Right lung (tissue), 2 donors: ENCODE measurements at regions not wholly inside any gene's neighbourhood (a gene's known extent, or its start where the extent isn't known, plus 50 kb on each side); places are given as distances from the start of the nearest gene placed in this dataset.

ENCODE experiments used
- DNase-seq, 2 donors: peaks; one replicate each; pipeline ENCODE4 v3.0.0-alpha.2; 2013

- DNase-seq = no peak
Observed at GRCh38 chr13:112124141-112124540, 57.2 kb downstream of the SOX1 start.

DNA sequence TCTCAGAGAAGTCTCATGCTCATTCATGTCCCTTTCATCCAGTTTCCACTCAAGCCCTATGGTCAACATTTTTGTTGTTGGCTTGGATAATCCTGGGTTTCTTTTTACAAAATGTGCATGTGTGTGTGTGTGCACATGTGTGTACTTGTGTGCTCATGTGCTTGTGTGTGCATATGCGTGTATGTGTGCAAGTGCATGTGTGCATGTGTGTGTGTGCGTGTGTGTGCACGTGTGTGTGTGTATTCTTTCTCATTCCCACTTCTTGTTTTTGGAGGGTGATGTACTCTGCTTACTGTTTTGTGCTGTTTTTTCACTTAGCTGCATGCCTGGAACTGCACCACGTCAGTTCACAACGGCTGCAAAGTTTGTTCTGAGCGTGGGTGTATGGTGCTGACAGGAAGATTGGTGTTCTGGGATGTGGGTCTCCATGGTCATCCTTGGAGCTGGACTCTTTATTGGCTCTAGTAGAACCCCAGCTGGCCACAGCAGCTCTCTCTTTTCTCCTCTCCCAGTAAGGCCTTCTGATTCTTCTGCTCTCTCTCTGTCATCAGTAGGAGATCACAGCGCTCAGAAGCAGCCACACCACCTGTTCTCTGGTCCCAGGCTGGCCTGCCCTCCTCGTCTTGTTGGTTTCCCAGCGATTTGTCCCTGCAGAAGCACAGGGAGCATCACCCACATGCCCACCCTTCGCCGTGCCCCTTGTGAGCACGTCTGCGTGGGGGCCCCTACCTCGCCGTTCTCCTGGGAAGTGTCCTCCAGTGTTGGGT lies 60.8 kb downstream of the SOX1 start:
- no peak for DNase-seq

GRCh38 chr13:112128331-112128610 lies 61.3 kb downstream of the SOX1 start:
- no peak for DNase-seq

GRCh38 chr13:112130418-112130817 lies 63.5 kb downstream of the SOX1 start:
- no peak for DNase-seq

DNA sequence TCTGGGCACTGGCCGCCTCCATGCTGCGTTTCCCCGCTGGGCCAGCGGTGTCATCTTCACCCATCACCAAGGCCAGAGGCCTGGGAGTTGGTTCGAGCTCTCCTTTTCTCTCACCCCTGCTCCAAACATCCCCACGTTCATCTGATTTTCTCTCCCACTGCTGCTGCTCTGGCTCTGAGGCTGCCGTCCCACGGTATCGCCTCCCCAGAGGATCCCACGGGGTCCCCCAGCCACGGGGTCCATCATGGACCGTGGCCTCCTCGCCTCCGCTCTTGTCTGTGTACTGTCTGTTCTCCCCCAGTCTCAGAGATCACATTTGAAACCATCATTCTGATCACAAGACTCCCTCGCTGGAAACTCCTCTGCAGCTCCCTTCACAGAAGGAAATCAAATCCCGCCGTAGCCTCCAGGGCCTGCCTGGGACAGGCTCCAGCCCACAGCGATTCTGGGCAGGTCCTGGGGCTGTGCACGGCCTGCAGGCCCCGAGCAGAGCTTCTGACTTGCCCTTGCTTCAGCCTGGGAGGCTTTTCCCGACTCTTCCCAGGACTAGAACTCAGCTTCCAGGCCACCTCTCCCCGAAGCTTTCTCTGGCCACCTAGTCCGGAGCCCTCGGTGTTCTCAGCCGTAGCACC lies 64.2 kb downstream of the SOX1 start:
- no peak for DNase-seq

DNA sequence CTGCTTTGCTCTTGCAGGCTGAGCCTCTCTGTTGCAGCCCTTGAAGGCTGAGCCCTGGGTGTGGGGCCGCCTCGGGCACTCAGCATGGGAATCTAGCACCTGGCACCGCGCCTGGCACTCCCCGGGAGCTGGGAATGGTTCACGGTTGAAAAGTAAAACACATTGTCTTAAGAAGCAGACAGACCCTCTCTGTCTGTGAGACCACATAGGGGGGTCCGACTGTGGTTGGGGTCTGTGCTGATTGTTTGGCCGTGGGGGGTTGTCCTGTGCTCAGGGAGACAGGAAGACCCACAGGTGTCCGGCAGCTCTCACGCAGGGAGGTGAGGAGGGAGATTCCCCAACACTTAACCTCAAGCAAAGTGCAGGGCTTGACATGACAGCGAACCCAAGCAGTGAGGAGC lies 64.8 kb downstream of the SOX1 start:
- no peak for DNase-seq

- DNase-seq = no peak
Observed at GRCh38 chr13:112132142-112132541, 65.2 kb downstream of the SOX1 start.

DNA sequence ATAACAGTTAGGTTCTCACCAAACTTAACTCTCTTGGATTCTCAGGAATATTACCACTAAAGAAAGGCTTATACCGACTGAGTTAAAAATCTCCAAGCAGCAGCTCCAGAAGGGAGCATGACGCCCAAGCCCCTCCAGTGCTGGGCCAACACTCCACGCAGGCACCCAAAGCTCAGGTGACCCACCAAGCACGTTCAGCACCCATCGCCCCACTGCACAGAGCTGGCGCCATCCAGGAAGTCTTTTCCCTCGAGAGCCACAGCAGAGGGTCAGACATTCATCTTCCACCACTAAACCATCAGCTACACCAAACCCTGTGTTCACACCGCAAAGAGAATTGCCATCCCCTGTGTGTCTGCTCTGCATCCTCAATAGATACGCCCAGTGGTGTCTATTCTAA lies 65.7 kb downstream of the SOX1 start:
- no peak for DNase-seq

DNA sequence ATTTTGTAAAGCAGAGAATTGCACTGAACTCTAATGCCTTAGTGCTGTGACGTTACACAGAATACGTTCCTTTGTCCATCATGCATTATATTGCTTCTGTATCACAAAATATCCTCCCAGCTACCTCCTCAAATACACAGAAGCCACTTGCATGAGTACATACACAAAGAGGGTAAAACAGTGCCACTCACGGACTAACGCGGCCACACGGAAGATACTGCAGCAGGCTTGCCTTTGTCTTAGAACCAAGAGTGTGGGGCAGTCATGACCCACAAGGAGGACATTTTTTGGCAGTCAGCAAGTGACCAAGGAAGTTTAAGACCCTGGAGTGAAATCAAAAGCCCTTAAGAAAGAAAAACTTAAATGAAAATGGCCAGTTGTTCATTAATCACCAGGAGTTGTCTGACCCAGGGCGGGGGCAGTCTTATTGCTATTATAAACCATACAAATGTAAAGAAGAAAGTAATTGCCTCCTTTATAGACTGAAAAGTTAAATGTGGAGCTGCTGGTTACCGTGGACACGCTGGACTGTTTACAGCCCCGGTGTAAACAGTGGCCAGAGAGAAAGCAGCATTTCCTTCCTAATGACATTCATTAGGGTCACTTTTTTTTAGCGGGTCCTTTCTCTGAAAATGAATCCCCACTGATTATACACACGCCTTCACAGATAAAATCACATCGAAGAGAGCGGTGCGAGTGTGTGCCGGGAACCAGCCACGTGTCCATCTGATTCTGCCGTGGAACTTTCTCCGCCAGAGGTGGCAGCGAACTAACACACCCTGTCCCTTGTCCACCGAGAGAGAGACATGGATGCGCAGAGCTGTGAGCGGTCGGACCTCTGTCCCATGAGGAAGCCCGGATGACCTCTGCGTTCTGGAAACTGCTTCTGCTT lies 66.8 kb downstream of the SOX1 start:
- peak; percentile 33 to 35 for DNase-seq

DNA sequence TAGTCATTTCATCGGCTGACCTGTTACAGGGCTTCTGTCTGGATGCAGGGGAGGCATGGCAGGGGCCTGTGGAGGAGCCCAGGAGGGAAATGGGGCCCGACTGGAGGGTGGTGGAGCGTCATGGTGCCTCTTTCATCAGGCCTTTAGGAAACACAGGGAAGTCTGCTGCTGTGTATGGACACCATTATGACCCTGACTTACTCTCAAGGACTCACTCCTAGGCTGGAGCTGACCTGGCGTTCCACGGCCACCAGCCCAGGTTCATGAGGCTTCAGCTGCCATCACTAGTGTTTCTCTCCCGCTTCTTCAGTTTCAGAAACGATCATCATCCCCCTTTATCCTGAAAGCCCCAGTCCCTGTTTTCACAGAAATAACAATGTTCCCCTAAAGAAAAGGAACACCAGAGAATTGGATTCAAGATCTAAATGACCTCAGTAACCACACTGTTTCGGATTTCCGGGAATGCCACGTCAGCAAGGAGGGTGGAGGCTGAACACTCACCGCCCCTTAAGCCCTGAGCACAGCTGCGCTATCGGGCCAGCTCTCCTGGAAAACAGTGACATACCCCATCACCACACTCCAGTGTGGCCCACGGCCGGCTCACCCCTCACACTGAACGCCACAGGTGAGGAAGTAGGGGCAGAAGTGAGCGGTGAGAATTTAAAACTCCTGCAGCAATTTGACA lies 67.6 kb downstream of the SOX1 start:
- no peak for DNase-seq

DNA sequence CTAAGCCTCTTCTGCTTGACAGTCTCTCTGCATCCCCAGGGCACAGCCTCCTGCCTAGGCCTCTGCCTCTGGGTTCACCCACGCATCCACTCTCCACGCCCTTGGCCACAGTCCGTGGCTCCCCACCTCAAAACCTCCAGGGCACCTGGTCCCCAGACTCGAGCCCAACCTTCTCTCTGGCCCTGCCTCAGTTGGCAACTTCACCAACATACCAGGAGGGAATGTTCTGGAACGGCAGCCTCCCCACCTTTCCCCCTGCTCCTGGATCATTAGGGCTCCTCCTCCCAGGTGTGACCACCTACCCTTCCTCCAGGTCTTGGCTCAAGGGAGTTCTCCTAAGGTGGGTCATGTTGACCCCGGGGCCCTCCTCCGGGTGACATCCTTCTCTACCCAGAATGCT lies 69.1 kb downstream of the SOX1 start:
- no peak for DNase-seq

DNA sequence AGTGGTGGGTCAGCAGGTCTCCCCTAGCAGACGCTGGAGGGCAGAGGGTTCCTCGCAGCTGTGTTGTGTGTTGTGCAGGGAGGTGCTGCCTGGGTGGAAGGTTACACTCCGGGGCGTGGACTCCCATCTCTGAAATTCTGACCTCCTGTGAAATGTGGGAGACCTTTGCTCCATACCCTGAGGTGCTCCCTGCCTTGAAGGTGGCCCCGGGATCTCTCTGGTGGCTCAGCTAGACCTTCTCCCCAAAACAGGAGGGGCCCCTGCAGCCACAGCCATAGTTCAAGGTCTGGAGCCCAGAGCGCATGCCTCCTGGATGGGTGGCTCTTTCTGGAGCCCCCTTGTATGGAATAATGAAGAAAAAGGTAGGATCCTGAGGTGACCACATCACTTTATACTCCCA lies 70.2 kb downstream of the SOX1 start:
- DNase-seq = no peak

DNA sequence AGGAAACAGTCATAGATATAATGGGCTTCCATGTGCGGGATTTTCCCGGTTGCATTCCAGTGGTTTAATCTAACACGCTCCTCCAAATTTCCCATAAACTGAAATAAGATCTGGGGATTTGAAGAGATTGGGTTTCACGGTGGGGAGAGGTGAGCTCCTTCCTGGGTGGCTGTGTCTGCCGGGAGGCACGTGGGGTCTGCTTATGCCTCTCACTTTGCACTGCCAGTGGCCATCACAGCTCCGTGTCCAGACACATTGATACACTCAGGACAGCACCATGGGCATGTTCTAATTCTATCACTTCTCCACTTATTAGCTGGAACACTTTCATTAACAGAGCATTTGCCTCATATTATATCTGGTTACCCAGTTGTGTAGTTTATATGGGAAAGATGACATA lies 73.4 kb downstream of the SOX1 start:
- no peak for DNase-seq

- no peak for DNase-seq
Observed at GRCh38 chr13:112141643-112142400, 74.9 kb downstream of the SOX1 start.

DNA sequence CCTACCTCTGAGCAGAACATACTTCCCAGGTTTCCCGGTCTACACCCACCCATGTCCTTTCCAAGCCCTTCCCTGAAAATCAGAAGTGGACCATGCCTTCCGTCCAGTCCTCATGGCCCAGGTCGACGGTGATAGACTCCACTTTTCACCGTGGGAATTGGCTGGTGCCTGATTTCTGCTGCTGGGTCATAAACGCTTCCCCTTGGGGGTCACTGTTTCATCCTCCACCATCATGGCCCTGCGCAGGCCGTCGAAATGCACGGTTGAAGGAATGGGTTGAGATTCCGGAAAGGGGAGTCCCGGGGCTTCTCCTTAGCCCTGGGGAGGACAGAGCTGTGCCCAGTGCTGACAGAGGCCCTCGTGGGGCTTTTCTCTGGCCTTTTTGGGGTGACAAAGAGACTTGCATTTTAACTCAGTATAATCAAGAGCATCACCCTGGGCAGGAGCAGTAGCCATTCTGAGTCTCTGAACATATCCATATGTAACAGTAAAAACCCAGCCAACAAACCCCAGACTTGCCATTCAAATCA lies 75.5 kb downstream of the SOX1 start:
- DNase-seq = no peak

DNA sequence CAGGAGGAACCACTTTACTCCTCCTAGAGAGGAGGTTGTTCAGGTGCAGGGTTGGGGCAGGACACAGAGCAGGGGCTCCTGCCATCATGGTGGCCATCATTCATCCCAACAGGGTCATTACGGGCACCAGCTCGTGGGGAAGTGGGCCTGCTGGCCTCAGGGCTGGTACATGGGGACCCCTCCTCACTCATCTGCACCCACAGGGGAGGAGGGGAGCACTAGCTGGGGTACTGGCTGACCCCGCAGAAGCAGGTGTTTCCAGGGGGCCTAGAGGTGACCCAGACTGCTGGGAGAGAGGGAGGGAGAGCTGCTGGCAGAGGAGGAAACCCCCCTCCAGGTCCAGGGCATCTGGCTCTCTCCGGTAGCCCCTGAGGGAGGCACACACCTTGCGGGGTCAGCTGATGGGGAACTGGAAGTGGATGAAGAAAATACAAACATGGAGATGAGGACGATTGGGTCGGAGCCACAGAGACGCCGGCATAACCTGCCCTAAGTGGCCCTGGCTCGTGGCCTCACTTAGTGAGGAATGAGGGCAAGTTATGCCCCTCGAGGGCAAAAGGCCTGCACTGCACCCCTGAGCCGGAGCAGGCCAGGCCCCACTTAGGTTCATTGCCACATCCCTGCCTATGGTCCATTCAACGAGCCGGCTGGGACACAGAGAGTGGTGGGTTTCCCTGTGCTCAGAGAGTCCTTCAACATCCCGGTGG lies 76.2 kb downstream of the SOX1 start:
- DNase-seq = no peak

DNA sequence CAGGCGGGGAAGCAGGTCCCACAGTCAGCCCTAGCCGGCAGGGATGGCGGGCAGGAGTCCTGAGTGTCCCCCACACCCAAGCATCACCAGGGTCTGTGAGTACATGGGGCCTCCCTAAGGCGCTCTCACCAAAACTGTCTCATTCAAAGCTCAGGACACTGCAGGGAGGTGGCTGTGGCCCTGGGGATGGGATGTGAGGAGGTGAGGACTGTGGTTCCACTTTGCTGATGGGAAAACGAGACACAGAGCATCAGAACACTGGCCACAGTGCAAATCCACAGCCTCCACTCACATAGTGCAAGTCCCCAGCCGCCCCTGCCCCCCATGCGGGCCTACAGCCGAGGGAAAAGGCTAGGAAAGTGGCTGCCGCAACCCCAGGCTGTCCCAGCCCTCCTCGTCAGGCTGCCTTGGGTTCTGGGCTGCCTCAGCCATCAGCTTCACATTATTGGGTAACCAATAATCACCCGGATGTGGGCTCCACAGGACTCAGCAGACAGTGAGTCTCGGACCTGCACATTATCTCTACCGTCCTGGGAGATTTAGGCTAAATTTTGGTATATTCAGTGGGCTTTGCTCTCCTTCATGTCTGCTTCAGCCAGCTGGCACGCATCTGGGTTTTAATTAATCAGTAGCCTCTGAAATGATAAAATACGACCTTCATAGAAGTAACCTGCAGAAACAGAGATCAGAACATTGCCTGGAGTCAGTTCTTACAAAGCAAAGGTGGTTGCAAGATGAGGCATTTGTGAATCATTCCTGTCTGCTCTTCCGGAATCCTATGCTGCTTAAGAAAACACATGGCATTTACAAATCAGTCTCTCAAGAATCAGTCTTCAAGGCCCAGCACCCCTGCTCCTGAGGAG lies 77.0 kb downstream of the SOX1 start:
- no peak for DNase-seq

GRCh38 chr13:112144616-112145550 lies 77.9 kb downstream of the SOX1 start:
- no peak for DNase-seq
